NCI-H2171 treated with DMSO at 0.1 percent for 48 hours (cell line): ENCODE measurements at regions not wholly inside any gene's neighbourhood (a gene's known extent, or its start where the extent isn't known, plus 50 kb on each side); places are given as distances from the start of the nearest gene placed in this dataset.

Experiments used
- DNase-seq: peaks from one replicate; lab custom pipeline; 2025; lab: John Stamatoyannopoulos, UW

- DNase-seq: no peak
Observed at GRCh38 chr3:127483902-127484591, 106.5 kb downstream of the TPRA1 start.

DNA sequence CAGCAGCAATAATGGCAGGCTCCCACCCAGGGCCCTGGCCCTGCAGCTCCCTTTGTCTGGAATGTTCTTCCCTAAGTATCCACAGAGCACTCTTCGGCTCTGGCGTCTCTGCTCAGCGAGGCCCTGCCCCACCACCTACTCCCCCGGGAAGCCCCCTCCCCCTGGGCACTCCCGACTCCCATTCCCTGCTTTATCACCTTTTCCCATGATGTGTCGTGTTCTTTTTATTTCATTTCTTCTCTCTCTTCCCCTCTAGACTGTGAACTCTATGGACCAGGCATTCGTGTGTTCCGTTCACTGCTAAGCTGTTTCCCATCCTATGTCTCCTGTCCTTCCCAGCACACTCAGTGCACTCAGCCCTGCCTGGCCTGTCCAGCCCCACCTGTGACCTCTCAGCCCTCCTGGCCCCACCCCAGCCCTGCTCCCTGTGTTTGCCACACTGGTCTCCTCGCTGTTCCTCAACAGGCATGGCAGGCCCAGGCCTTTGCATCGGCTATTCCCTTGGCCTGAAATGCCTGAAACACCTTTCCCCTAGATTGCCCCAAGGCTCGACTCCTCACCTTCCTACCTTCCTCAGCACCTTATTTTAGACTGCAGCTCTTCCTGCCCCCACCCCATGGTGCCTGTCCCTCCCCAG lies 107.4 kb downstream of the TPRA1 start:
- DNase-seq: no peak

GRCh38 chr3:127482216-127483004 lies 108.1 kb downstream of the TPRA1 start:
- peak; percentile 62 for DNase-seq

DNA sequence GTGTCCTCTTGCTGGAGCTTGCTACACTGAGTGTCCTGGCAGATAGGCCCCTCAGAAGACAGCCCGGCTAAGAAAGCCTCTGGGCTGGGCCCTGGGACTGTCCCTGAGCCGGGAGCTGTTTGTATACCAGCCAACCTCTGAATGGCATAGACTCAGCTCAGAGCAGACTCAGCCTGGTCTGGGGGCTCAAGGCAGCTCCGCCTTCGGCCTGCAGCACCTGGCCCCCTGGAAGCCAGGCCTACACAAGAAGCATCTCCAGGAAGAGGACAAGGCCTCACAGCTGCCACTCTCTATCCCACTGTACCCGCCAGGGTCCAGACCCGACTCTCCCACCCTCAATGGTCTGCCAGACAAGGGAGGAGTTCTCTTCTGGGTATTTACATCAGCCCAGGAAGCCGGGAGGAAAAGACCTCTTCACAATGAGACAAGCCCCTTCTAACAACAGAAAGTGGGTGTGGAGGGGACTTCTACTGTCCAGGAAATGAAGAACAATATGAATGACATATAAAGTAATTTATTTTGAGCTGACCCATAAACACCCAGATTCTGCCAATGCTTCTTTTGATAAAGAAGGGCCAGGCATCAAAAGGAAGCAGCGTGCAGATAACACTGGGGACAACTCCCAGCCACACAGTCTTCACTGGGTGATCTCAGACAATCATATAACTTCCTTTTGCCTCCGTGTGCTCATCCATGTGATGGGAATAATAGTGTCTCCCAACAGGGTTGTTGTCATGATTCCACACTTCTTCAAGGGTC lies 110.2 kb downstream of the TPRA1 start:
- DNase-seq: no peak

- peak; percentile 28 for DNase-seq
Observed at GRCh38 chr3:127479449-127479848, 111.1 kb downstream of the TPRA1 start.

DNA sequence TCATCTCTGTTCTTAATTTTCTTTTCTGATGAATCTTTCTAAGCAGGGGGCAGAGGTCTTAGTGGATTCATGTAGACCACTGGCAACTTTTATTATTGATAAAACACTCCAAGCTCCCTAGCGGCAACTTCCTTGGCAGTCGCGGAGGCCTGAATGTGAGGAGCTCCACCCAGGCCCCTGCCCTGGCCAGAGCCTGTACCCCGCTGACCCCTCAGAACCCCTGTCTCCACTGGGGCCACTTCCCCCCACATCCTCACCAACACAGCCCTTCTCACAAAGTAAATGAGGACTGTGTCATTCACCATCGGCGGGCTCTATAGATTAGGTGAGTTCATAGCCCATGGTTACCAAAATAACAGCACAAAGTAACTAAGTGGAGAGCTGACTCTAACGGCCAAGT lies 111.6 kb downstream of the TPRA1 start:
- DNase-seq: no peak

GRCh38 chr3:127477396-127477795 lies 113.1 kb downstream of the TPRA1 start:
- DNase-seq: no peak

DNA sequence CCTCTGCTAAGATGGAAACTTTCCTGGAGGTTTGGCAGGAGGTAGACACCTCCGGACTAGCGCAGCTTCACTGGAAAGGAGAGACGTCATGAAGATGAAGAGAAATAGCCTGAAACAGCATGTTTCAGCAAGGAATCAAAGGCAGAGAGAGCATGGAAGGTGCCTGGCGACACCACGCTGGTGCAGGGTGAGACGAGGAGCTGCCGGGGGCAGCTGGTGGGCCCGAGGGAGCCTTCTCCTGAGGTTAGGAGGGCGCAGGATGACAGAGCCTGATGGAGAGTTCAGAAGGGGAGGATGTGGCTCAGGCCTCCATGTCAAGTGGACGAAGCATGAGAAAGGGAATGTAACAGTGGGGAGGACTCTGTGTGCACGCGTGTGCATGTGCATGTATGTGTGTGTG lies 113.6 kb downstream of the TPRA1 start:
- DNase-seq: no peak

GRCh38 chr3:127475975-127476705 lies 114.4 kb downstream of the TPRA1 start:
- no peak for DNase-seq

GRCh38 chr3:127475391-127475790 lies 115.1 kb downstream of the TPRA1 start:
- no peak for DNase-seq

DNA sequence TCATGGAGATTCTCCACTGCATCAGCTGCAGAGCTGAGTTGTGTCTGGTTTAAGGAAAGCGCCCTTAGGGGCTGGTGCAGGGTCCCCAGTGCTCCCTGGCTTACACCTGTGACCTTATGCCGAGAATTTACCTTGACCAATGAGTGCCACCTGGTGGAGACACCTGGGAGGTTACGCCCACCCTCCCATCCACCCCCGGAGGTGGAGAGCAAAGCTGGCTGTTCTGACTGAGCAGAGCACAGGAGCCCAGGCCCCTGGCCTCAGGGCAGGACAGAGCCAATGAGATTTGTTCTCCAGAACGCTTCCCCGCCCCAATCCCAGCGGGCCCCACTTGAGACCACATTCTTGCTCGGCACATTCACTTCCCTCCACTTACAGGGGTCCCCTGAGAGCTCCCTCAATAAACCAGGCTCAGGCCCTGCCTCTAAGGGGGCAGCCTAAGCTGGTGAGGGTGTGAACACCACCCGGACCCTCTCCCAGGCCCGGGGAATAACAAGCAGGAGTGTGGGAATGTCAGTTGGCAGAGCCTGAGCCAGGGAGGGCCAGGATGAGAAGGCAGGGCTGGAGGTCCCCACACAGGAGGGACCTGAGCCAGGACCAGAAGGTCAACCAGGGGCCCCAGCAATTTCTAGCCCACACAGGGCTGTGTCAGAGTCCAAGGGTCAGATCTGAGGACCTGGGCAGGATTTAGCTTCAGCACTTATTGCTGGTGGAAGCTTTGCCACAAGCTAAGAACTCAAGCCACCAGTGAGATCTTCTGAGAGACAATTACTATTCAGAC lies 117.1 kb downstream of the TPRA1 start:
- DNase-seq: no peak

DNA sequence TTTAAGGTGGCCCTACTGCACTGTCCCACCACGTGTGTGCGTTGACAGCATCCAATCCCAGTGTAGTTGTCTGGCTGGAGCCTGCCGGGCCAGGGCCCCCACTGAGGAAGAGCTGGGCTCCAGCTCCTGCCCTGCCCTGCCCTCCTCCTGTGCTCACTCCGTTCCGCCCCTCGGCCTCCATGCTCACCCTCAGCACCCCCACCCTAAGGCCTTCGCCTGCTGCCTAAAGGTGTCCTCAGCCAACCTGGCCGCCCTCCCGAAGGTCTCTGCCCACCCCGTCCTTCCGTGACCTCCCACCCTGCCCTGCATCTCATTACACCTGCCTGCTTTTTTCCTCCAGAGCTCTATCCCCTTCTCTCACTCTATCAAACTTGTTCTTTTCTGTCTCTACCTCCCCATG lies 118.0 kb downstream of the TPRA1 start:
- no peak for DNase-seq

GRCh38 chr3:127471142-127471541 lies 119.4 kb downstream of the TPRA1 start:
- no peak for DNase-seq

DNA sequence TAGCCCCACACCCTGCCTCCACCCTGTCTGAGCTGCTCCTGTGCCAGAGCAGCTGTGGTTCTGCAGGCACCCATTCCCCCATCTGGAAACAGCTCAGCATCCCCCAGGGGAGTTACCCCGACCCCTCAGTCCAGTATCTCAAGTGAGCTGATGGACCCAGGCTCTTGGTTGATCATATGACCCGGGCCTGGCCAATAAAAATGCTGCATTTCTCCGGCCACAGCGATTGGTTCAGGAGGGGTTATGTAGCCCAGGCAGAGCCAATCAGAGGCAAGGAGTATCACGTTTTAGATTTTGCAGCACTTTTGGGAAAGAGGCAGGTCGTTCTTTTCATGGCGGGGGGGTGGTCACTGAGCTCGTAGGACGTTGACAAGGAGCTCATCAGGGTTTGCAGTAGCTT lies 120.8 kb downstream of the TPRA1 start:
- no peak for DNase-seq

- DNase-seq: no peak
Observed at GRCh38 chr3:127467391-127467790, 123.1 kb downstream of the TPRA1 start.

- no peak for DNase-seq
Observed at GRCh38 chr3:127464642-127465041, 125.9 kb downstream of the TPRA1 start.

DNA sequence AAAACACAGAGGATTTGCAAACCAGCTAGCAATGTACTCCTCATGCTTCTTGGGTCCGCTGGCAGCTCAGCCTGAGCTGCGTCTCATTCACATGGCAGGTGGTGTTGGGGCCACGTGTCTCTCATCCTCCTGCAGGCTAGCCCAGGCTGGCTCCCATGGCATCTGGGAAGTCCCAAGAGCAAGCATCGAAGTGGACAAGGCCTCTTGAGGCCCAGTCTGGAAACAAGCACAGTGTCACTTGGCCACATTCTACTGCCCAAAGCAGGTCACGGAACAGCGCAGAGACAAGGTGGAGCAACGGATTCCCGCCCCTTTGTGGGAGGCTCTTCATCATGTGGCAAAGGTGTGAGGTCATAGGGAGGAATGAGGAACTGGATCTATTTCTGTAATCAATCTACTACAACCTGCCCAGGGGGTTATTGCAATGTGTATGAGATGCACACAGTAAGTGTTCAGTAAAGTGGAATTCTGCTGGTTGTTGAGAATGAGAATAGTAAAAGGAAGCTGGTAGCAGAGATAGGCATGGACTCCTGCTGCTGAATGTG lies 128.3 kb downstream of the TPRA1 start:
- peak; percentile 5 for DNase-seq

DNA sequence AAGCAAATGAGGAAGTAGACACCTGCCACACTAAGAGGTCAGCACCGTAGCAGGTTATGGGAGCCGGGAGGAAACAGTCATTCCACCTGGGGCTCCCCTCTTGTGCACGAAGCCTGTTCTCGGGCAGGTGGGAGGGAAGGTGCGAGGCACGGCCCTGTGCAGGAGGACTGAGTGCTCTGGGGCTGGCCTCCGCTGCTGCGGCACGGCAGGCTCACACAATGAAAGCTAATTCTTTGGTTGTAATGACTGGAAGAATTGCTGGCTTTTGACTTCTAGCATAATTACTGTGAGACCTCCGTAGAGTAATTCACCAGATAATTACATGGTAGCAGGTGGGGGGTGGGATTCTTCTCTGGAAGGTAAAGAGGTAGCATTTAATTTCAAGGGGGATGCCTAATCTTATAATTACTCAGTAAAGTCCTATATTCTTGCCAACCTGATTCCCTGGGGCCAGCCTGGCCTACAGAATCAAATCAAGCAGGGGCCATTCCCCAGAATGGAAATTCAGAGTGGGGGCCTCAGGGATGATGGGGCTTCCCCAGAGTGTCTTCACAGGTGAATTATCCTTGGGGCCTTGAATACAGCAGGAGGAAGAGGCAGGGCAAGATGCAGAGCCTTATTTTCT lies 129.1 kb downstream of the TPRA1 start:
- no peak for DNase-seq

- DNase-seq: no peak
Observed at GRCh38 chr3:127459891-127460290, 130.6 kb downstream of the TPRA1 start.
